ENCODE measurements at regions not wholly inside any gene's neighbourhood (a gene's known extent, or its start where the extent isn't known, plus 50 kb on each side); places are given as distances from the start of the nearest gene placed in this dataset.

DNA sequence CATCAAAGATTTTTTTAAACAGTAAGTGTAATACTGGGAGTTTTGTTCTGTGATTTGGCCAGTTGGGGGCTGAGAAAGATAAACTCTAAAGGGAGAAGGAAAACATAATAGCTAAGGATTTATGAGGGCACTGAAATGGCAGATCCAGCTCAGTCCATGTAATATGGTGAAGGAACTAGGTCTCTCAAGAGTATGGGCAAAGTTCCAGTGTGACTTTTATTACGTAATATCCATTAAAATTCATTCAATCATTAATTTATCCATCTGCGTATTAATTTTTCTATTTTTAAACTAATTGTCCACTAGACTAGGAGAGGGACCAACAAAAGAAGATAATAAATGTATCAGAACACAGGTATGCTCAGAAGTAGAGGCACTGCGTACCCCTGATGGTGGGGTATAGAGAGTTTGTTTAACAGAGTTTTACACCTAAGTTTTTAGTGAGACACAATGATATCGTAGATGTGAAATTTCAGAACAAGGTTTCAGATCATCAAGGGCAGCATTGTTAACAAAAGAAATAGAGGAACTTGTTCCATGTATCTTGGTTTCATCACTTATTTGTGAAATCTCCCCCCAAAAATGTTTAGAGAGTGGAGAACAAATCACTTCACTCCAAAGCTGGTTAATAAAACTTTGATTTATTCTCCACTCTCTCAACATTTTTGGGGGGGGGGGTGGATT lies 351.1 kb downstream of the GRXCR1 start:
- no peak for DNase-seq (ENCODE audit: low spot score)

DNA sequence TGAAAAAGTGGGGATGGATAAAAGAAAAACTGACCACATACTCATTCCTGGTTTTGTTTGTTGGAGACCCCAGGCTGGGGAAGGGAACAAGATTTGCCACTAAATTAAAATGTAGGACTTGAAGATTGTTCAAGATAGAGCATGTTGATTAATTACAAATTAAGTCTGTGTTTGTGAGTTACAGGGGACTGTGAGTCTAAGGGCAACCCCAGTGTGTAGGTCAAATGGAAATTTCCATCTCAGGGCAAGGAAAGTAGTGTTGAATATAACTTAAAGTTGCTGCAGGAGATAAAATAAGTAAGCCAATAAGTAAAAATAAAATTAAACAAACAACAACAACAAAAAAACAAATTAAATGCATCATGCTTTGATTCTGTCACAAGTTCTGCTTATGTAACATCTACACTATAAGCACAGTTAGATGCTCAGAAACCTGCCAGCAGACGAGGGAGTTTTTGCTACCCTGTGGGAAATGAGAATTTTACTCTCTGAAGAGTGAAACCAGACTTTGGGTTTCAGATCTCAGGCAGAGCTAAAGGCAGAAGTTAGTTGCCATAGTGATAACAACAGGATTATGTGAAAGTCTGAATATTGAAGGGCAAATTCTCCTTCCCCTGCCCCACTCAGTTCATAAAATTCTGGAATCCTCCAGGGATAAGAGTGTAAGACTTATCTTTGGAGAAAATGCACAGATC lies 352.3 kb downstream of the GRXCR1 start:
- DNase-seq (ENCODE audit: low spot score) = no peak

DNA sequence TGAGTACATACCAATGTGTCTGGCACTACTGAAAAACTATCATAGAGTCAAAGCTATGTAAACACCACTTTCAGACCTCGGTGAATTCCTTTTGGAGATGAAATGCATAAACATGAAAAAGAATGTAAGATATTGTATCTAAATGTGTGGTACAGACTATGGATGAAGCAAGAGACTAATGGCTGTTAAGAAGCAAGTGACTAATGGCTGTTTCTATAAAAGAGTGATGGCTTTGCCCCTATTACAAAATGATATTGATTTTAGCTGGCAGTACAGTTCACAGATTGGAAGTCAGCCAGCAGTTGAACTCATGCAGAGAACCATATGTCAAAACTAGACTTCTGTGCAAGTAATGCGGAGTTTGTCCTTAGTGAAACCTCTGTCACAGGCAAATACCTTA lies 359.3 kb downstream of the GRXCR1 start:
- DNase-seq (ENCODE audit: low spot score) = no peak

DNA sequence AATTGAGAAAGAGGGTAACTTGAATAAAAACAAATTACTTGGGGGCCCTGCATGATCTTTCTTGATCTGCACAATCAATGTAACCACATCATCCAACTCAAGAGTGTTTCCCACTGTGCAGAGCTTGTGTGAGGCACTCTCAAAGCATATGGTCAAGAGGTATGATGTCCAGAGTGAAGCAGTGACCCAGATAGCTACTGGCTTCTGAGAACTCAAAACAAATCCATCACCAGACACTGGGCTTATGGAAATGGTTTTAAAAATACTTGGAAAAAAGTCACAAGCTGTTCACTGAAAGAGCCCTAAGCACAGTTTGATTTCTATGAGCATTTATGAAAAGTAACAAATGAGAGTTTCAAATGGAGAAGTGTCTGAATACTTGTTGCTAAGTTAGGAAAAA lies 361.0 kb downstream of the GRXCR1 start:
- DNase-seq (ENCODE audit: low spot score) = no peak

DNA sequence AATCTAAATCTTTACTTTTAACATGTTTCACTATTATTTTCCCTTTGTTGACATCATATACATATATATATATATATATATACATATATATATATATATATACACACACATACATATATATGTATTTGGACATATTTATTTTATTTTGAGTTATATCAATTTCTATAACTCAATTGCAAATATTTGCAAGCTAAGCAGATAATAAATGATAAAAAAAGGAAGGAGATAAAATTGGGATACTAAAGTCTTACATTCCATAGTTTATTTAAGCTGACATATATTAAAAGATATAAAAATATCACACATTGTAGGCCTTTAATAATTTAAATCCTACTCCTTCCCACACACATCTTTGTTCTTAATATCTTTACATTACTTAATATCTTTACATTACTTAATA lies 372.2 kb downstream of the GRXCR1 start:
- DNase-seq (ENCODE audit: low spot score) = no peak

DNA sequence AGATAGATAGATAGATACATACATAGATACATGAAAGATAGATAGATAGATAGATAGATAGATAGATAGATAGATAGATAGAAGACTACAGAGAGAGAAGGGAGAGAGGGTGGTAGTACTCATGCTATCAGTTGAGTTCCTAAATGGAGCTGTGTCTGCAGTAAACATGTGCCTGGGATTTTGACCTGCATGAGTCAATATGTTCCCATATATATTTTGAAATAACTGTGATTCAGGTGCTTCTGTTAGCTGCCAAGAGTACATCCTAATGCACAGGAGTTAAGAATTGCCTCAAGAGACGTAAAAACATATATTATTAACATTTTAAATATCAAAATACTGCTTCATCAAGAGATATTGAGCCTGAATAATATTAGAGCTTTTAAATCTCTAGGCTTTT lies 379.4 kb downstream of the GRXCR1 start:
- no peak for DNase-seq (ENCODE audit: low spot score)

DNA sequence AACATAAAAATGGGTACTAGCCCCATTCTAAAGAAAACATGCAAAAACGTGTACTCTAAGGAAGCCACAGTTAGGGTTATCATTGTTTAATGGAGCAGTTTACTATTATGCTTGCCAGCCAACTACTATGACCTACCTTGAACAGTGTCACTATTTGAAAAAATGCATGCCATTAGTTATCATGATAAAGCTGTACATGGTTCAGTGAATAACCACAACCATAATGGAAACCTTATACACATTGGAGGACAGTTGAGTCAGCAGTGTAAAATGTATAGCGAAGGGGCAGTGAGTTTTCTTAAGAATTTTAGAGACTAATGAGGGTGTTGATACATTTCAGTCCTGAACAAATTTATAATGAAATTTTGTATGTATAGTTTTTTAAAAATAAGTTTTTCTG lies 381.9 kb downstream of the GRXCR1 start:
- no peak for DNase-seq (ENCODE audit: low spot score)

DNA sequence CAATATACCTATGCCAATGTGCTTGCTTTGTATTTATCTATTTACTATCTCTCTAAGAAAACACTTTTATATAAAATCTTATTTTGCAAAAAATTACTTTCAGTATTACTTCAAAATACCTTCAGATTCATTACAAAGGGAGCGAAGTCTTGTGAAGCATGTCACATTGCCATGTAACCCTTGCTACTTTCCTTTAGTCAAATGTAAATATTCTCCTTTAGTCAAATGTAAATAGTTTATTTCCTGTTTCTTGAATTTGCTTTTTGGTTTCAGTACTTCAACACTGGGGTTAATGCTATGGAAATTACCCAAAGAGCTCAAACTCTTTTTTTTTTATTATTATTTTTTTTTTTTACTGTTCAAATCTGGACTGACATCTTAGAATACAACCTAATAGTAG lies 383.3 kb downstream of the GRXCR1 start:
- DNase-seq (ENCODE audit: low spot score) = no peak

DNA sequence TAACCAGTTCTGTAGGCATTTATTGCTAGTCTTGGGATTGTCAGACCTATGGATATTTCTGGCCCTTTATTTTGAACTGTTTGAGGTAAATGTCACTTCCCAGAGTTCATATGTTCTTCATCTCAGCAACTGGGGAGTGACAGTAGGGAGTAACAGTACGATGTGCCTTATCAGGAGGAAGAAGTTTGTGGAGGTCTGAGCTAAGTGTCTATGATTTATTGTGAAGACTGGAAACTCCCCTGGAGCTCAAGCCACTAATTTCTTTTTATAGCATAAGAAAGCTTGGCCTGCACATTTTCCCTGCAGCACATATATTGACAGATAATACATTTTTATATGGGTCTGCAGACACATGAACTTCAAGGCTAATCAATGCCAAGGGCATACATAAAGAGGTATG lies 383.8 kb downstream of the GRXCR1 start:
- DNase-seq (ENCODE audit: low spot score) = no peak

DNA sequence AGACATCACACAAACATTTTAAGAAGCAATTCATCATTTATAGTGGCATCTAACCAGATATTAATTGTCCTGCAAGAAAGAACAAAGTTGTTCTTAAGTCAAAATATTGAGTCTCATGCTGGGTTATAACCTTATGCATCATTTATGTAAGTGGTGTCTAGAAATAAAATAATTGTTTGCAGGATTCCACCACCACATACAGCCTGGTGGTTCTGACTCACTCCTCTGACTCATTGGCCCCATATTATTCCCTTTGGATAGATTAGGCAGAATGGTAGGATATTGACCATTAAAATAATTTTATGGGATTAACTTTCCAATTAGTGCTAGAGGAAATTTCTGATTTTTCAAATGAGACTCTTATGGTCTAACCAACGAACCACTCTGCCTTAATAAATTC lies 384.5 kb downstream of the GRXCR1 start:
- no peak for DNase-seq (ENCODE audit: low spot score)

DNA sequence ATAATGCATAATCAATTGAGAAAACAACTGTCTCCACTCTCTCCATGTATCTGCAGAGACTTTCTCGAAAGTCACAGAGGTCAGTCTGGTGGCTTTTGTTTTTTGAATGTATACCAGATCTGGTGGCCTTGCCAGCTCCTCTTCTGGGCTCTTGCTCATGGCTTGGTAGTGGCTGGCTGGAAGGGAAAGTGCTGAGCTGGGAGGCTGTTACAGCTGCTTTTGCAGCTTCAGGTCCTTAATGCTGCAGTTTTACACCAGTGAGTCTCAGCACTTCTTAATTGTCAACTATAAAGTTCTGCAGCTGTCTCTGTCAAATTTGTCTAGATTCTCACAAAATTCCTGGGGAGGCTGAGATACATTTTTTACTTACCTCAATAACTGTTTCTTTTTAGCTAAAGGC lies 390.0 kb downstream of the GRXCR1 start:
- no peak for DNase-seq (ENCODE audit: low spot score)

DNA sequence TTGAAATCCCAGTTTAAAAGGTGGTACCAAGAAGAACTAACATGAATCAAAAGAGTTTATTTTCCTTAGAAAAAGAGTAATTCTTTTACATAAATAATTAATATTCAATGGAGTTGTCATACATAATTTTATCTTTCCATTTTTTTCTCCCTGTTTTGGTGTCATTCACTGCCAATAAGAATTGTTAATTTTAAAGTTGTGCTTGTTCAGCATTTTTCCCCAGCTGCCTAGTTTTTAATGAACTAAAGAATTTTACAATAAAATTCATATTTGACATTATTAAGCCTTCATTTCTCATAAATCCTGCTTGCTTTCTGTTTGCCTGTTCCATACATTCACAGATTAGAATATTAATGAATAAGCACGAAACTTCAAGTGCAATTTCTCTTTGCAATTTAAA lies 393.6 kb downstream of the GRXCR1 start:
- no peak for DNase-seq (ENCODE audit: low spot score)

DNA sequence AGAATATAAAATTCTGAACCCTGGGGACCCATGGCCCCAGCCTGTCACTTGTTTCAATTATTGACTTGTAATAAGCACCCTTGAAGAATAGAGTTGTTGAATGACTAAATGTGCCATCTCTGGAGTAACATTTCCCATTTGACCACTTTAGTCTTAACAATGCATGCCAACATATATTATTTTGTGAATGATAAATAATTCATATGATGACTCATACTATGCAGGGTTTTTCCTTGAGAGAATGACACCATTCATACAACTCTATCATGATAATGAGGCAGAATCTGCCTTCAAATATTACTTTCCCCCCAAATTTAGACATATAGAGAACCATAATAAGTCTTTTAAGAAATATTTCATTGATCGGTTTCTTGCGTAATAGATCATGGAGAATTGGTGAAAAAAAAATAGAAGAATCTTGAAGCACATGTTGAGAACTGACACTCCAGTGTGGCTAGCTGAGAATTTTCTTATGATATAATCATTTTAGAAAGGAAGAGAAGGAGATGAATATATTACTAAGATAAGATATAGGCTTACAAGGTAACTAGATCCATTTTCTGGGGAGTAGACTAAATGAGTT lies 404.5 kb downstream of the GRXCR1 start:
- no peak for DNase-seq (ENCODE audit: low spot score)

DNA sequence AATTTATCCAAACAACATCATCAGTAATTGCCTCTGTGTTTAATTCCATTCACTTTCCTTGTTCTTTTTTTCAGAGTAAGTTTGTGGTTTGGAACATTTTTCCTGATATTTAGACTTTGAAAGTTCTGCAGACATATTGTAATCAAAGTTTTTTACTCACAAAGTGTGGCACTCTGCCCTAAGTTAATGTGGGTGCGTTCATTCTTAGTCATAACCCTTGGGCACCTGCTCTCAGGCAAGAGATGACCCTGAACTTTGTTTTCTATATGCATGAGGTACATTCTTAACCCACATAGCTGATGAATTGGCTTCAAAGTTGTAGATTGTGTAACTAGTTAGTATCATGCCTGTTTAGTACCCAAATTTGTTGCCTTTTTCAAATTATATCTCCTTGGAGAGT lies 424.3 kb downstream of the GRXCR1 start:
- DNase-seq (ENCODE audit: low spot score) = no peak

DNA sequence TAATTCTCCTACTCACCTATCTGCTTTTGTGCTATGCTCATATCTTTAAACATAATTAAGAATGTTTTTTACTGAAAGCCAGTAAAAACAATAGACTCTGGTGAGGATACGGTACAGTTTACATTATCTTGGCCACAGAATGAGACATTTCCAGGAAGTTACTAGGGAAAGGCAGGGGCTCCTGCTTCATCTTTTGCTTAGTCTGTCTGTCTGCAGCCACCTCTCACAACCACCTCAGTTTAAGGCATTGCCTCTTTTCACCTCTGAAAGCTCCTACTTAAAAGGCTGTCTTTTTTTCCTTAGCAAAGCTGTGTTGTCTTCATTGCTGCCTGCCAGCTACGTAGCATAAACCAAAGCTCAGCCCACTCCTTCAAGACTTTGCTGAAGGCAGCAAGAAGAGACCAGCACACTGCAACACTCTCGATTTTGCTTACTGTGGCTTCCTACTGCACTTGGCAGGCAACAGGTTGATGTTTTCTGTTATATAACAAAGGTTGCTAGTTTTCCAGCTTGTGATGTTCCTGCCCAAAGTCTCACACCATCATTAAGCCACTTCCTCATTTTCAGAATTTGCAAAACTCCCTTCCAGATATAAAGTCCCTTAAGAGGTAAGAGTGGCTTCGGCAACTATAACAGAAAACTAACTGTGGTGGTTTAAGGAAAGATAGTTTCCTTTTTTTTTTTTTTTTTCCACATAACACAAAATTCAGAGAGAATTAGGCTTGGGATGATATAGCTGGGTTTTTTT lies 432.9 kb downstream of the GRXCR1 start:
- no peak for DNase-seq (ENCODE audit: low spot score)

DNA sequence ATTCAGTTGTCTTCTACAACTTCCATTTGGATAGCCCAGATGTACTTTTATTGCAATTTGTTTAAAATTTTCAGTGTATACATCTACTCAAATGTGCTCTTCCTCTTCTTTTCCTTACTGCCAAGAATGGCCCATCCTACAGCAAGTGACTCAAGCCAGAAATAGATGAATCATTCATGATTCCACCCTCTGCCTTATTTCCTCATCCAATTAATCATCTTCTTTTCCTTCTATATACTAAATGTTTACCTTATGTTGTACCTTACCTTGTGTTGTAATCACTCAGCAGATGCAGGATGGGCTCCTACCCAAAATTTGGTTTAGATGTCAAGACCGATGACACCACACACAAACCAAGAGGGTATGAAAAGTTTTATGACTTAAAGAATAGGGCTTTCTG lies 437.8 kb downstream of the GRXCR1 start:
- DNase-seq (ENCODE audit: low spot score) = no peak

DNA sequence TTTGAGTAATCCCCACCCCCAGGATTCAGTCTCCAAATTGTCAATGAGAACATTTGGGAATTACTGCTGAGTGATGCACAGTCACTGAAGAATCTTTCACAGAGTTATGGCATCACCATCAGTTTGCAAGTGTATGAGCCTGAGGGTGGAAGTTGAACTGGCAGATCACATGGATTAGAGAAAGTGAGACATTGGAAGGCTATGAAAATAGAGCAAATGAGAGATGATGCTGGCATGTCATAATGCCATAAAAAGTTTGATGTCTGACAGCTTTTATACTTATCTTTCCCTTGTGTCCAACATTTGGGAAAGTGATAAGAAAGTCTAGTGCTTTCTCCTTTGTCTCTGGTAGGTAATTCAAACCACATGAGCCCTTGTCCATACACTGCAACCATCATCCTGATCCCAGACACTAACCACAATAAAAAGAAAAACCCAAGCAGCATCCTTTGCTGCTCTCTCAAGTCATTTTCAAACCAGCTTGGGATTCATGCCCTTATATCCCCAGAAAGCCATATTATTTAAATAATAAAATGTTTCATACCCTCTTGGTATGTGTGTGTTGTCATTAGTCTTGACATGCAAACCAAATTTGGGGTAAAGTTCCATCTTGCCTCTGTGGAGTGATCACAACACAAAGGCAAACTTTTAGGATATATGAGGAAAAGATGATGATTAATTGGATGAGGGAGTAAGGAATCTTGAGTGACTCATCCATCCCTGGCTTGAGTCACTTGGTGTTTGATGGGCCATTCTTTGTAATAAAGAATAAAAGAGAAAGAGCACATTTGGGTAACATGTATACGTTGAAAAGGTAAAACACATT lies 438.9 kb downstream of the GRXCR1 start:
- no peak for DNase-seq (ENCODE audit: low spot score)

DNA sequence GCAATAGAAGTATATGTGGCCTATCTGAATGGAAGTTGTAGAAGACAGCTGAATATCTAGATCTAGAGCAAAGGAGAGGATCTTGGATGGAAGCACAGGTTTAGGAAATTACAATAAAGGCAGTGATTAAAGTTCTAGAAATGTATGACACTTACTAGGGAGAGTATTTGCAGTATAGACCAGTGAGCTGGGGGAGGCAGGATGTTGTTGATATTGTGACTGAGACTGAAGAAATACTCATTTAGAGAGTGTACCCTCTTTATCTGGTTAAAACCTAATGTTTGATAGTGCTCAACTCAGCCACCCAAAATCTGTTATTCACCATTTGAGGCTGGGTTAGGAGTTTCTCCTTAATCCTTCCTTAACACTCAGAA lies 439.5 kb downstream of the GRXCR1 start:
- no peak for DNase-seq (ENCODE audit: low spot score)

DNA sequence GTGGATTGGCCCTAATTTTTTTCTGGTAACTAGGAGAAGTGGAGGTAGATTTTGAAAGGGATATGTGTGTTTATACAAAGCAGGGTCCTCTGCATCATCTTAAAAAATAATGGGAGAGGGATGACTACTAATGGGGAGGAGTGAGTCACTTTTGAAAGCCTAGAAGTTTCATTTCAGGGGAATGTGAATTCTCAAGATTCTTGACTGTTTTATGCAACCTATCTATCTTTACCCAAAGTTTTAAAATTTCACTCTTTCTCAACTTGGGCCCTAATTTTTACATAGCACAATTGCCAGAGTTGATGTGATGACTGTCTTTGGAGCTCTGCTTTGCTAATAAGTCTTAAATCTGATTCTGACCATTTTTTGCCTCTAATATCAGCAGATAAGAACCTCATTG lies 445.2 kb downstream of the GRXCR1 start:
- DNase-seq (ENCODE audit: low spot score) = no peak

DNA sequence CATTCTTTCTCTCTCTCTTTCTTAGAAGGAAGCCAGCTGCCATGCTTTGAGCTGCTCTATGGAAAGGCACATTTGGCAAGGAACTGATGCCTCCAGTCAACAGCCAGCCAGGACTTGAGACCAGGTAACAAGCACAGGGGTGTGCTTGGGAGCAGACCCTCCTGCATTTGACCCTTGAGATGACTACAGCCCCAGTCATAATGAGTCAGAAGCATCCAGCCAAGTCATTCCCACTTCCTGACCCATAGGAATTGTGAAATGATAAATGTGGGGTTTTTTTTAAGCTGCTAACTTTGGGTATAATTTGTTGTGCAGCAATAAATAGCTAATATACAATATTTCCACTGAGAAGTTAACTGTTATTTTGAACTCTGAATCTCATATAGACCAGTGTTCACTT lies 446.9 kb downstream of the GRXCR1 start:
- no peak for DNase-seq (ENCODE audit: low spot score)

DNA sequence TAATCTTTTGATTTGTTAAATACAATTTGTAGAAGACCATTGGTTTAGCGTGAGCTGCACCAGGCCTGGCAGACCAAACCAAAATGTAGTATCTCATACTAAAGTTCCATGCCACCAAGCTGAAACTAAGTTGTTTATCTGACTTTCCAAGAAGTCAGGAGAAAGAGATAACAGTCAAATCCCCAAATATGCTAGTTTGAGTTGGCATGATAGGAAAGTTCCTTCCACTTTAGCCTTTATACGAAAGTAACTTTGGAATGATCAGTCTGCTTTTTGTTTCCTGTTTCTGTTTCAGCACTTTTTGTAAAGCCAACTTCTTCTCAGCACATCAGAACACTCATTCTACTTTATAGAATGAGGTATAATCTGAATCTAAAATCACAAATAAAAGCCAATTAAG lies 449.2 kb downstream of the GRXCR1 start:
- no peak for DNase-seq (ENCODE audit: low spot score)

DNA sequence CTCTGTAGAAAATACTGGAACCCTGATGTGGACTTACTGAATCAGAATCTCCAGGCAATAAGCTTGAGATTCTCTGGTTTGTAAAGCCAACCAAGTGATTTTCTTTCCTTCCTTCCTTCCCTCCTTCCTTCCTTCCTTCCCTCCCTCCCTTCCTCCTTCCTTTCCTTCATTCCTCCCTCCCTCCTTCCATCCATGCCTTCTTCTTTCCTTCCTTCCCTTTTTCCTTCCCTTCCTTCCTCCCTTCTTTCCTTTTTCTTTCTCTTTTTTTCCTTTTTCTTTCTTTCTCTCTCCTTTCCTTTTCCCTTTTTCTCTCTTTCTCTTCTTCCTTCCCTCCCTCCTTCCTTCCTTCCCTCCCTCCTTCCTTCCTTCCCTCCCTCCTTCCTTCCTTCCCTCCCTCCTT lies 450.8 kb downstream of the GRXCR1 start:
- DNase-seq (ENCODE audit: low spot score) = no peak

Data from HT-29 (cell line).